Heart left ventricle (tissue), 16 donors: ENCODE measurements at regions not wholly inside any gene's neighbourhood (a gene's known extent, or its start where the extent isn't known, plus 50 kb on each side); places are given as distances from the start of the nearest gene placed in this dataset.

ENCODE experiments used
- ATAC-seq, 4 donors: fragments of 200-7000 bp; cut with Tn5 transposase; one replicate each; pipeline ENCODE4 v1.9.1; 2020 to 2022; ENCODE audit warnings: moderate library complexity in 4 of 4, mild to moderate bottlenecking in 3 of 4, moderate number of reproducible peaks in 1 of 4
- DNase-seq, 5 donors: peaks; one replicate each; pipeline ENCODE4 v3.0.0-alpha.2; 2020
- H3K27ac ChIP-seq, 12 donors: fragments of 200-600 bp; sonication (generic) in 4 of 12; one replicate each; pipeline versions ENCODE4 v1.5.0 to v1.8.0; 2016 to 2022; ENCODE audit warnings: mild to moderate bottlenecking in 2 of 12
- H3K27me3 ChIP-seq, 9 donors: fragments of 200-600 bp; sonication (generic) in 2 of 9; one replicate each; pipeline versions ENCODE4 v1.5.1 to v1.8.0; 2016 to 2022; ENCODE audit warnings: mild to moderate bottlenecking in 3 of 9
- H3K36me3 ChIP-seq, 9 donors: fragments of 200-600 bp; sonication (generic) in 2 of 9; one replicate each; pipeline versions ENCODE4 v1.5.0 to v1.8.0; 2018 to 2022; ENCODE audit warnings: mild to moderate bottlenecking in 2 of 9
- H3K4me1 ChIP-seq, 12 donors: fragments of 200-600 bp; sonication (generic) in 4 of 12; one replicate each; pipeline versions ENCODE4 v1.5.0 to v1.8.0; 2016 to 2022; ENCODE audit warnings: mild to moderate bottlenecking in 3 of 12
- H3K4me3 ChIP-seq, 12 donors: fragments of 200-600 bp; sonication (generic) in 4 of 12; one replicate each; pipeline versions ENCODE4 v1.5.0 to v1.8.0; 2017 to 2022; ENCODE audit warnings: mild to moderate bottlenecking in 9 of 12, moderate library complexity in 4 of 12
- H3K9me3 ChIP-seq, 12 donors: fragments of 200-600 bp; sonication (generic) in 4 of 12; one replicate each; pipeline versions ENCODE4 v1.5.0 to v1.8.0; 2016 to 2022; ENCODE audit warnings: mild to moderate bottlenecking in 1 of 12
- CTCF ChIP-seq, 12 donors: fragments of 200-600 bp; sonication (generic) in 4 of 12; IDR thresholded peaks; one replicate each; pipeline versions ENCODE4 v1.5.0 to v1.8.0; 2018 to 2022; ENCODE audit warnings: antibody characterized with exemption in 12 of 12, mild to moderate bottlenecking in 5 of 12
- POLR2A ChIP-seq, 2 donors: fragments of 450-650 bp; IDR thresholded peaks; one replicate each; pipeline ENCODE4 v1.6.1; 2017; ENCODE audit warnings: antibody characterized with exemption in 2 of 2, mild to moderate bottlenecking in 2 of 2, moderate library complexity in 2 of 2
- WGBS, 4 donors: extraction: QIAGEN DNeasy Blood & Tissue Kit in 2 of 4; methylation state at CpG; one replicate each; pipeline versions ENCODE4 v1.1.5 to v1.1.7; 2013 to 2018; 5-methylcytosine and 5-hydroxymethylcytosine counted together
- intact Hi-C, 10 donors: fragments of 100-400 bp; cut with DNase I; formaldehyde crosslinking; loops; one replicate each; pipeline versions ENCODE4 v1.11.1 to v1.14.2; 2022
- donor health status: ischemic (EF 13 %, LVEDD 7.1; RV severe dilation, severe dysfunction).
- donor health status: healthy with polysubstance abuse.
- donor health status: DM: no; HTN: yes; CAD: no.
- donor health status: DM: no; HTN: no; CAD: no.
- donor health status: ischemic (EF 25% LVEDD 6.9; RV normal size, moderate dysfunction).
- donor health status: ischemic (EF 25% LVEDD 5.7; RV mildly dilated, moderate dysfunction).
- donor health status: healthy.
- donor health status: DM: yes; HTN: yes; CAD: no.
- donor health status: ischemic (EF 35%, LVEDD 5.7; RV mildly dilated, moderate dysfunction).
- donor health status: nonischemic (EF 11% LVEDD 7.7; RV severe dilation, severe dysfunction).
- donor health status: DM: yes; HTN: yes; CAD: no.
- donor health status: PGD.
- donor health status: ischemic (EF 29% LVEDD 5.4; RV normal size, mild dysfunction).
- donor health status: nonischemic (EF 23%, LVEDD 6.1; RV moderate dilation, normal function).

GRCh38 chr11:25211635-25212254, 714.9 kb downstream of the LUZP2 start:
- no peak for ATAC-seq
- H3K4me1 ChIP-seq = no peaks in the 10 kb centered on the region
- H3K36me3 ChIP-seq = no peaks in the 10 kb centered on the region
- no peaks in the 10 kb centered on the region for H3K27me3 ChIP-seq
- no peak overlapping the region for H3K27ac ChIP-seq
- WGBS, 4 donors = 76 to 85% (median 82%) methylated on average over 3 of the region's 3 CpGs
- TF ChIP-seq POLR2A (IDR thresholded peaks at IDR 0.05) (no peak), CTCF (IDR thresholded peaks at IDR 0.05) (no peak)
- DNase-seq = no peak
- no peak overlapping the region for H3K4me3 ChIP-seq
- peaks cover 0 to 42% (median 7%) of the 10 kb centered on the region in 12 donors for H3K9me3 ChIP-seq
- intact Hi-C loops = no loop called here

GRCh38 chr11:25214535-25215176, 717.8 kb downstream of the LUZP2 start:
- Histone ChIP-seq H3K9me3 (peaks cover 0 to 24% (median 0%) of the 10 kb centered on the region in 12 donors), H3K4me3 (no peak overlapping the region), H3K4me1 (no peaks in the 10 kb centered on the region), H3K36me3 (no peaks in the 10 kb centered on the region), H3K27ac (no peak overlapping the region), H3K27me3 (no peaks in the 10 kb centered on the region)
- DNase-seq = no peak
- intact Hi-C loops = no loop called here
- ATAC-seq = no peak
- WGBS, 4 donors = 83 to 89% (median 86%) methylated on average over 2 of the region's 2 CpGs
- TF ChIP-seq POLR2A (IDR thresholded peaks at IDR 0.05) (no peak), CTCF (IDR thresholded peaks at IDR 0.05) (no peak)

- WGBS, 4 donors = 44 to 63% (median 51%) methylated on average over 1 of the region's 1 CpG
- intact Hi-C loops = no loop called here
- Histone ChIP-seq H3K27ac (no peak overlapping the region), H3K36me3 (no peaks in the 10 kb centered on the region), H3K4me3 (no peak overlapping the region), H3K9me3 (peaks cover 0 to 4% (median 0%) of the 10 kb centered on the region in 12 donors), H3K27me3 (no peaks in the 10 kb centered on the region), H3K4me1 (no peaks in the 10 kb centered on the region)
- TF ChIP-seq POLR2A (IDR thresholded peaks at IDR 0.05) (no peak), CTCF (IDR thresholded peaks at IDR 0.05) (no peak)
- ATAC-seq (no peak), DNase-seq (no peak)
These were observed 721.2 kb downstream of the LUZP2 start for GRCh38 chr11:25218036-25218435.

GRCh38 chr11:25225078-25225477, 728.2 kb downstream of the LUZP2 start:
- WGBS, 4 donors = 60 to 91% (median 80%) methylated on average over 3 of the region's 3 CpGs
- H3K36me3 ChIP-seq = no peaks in the 10 kb centered on the region
- H3K27ac ChIP-seq = no peak overlapping the region
- no peak for TF ChIP-seq CTCF (IDR thresholded peaks at IDR 0.05)
- no peak for ATAC-seq
- no peak for DNase-seq
- H3K9me3 ChIP-seq = peaks cover 0 to 5% (median 0%) of the 10 kb centered on the region in 12 donors
- intact Hi-C loops = no loop called here
- H3K4me3 ChIP-seq = no peak overlapping the region
- no peaks in the 10 kb centered on the region for H3K27me3 ChIP-seq
- H3K4me1 ChIP-seq = no peaks in the 10 kb centered on the region
